Brain microvascular endothelial cell (primary cell): ENCODE measurements at regions not wholly inside any gene's neighbourhood (a gene's known extent, or its start where the extent isn't known, plus 50 kb on each side); places are given as distances from the start of the nearest gene placed in this dataset.

ENCODE experiments used
- DNase-seq: peaks from one replicate; pipeline ENCODE4 v3.0.0-alpha.2; 2020
- H3K27ac ChIP-seq: fragments of 250-450 bp; sonication (Bioruptor Pico); 2 replicates; pipeline ENCODE4 v1.5.1; 2020; ENCODE audit warnings: mild to moderate bottlenecking, moderate library complexity
- H3K27me3 ChIP-seq: fragments of 250-450 bp; sonication (Bioruptor Pico); replicated peaks from 2 replicates; pipeline ENCODE4 v1.5.1; 2020; ENCODE audit warnings: mild to moderate bottlenecking
- H3K36me3 ChIP-seq: fragments of 250-450 bp; sonication (Bioruptor Pico); replicated peaks from 2 replicates; pipeline ENCODE4 v1.5.1; 2020; ENCODE audit warnings: mild to moderate bottlenecking
- H3K4me3 ChIP-seq: 2 replicates; pipeline ENCODE4 v1.5.1; 2011; ENCODE audit warnings: low read depth, mild to moderate bottlenecking, control low read depth, low read length, moderate library complexity
- CTCF ChIP-seq: IDR thresholded peaks from 2 replicates; pipeline ENCODE4 v1.5.1; 2011; ENCODE audit warnings: low read depth, mild to moderate bottlenecking, moderate library complexity, low read length, control low read depth, inconsistent platforms; ENCODE audit errors: missing control alignments
- in situ Hi-C: cut with HindIII; loops from 2 replicates; pipeline ENCODE4 v1.10.0; 2017; ENCODE audit warnings: low sequenced_read_pairs, low pct_ligation_motif_present

- no peak for DNase-seq
- Histone ChIP-seq H3K36me3 (no peaks in the 10 kb centered on the region), H3K27ac (no peak overlapping the region), H3K27me3 (no peaks in the 10 kb centered on the region), H3K4me3 (no peak overlapping the region)
- no peak for TF ChIP-seq CTCF
- in situ Hi-C loops, result no loop called here
Observed at GRCh38 chr2:103292573-103292972, 530.7 kb downstream of the TMEM182 start.

GRCh38 chr2:103293067-103293741 is 531.4 kb downstream of the TMEM182 start:
- no peak overlapping the region for H3K27ac ChIP-seq
- no peak for DNase-seq
- in situ Hi-C loops, result no loop called here
- H3K4me3 ChIP-seq, result no peak overlapping the region
- H3K27me3 ChIP-seq, result no peaks in the 10 kb centered on the region
- no peaks in the 10 kb centered on the region for H3K36me3 ChIP-seq
- TF ChIP-seq CTCF, result no peak

DNA sequence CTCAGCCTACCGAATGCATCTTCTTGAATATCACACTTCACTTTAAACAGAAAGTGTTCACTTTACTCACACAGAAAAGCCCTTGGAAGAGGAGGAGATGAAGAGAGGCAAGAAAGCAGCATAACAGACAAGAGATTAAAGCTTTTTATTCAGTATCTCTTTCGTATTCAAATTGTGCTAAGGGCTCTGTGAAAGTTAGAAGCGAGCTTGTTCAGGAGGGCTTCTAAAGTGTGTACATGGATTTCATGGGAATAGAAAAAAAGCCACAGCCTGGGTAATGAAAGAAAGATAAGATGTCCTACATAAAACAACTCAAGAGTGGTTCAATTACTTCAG is 531.9 kb downstream of the TMEM182 start:
- Histone ChIP-seq H3K36me3 (no peaks in the 10 kb centered on the region), H3K27ac (no peak overlapping the region), H3K4me3 (no peak overlapping the region), H3K27me3 (no peaks in the 10 kb centered on the region)
- in situ Hi-C loops, result no loop called here
- DNase-seq, result no peak
- TF ChIP-seq CTCF, result no peak

DNA sequence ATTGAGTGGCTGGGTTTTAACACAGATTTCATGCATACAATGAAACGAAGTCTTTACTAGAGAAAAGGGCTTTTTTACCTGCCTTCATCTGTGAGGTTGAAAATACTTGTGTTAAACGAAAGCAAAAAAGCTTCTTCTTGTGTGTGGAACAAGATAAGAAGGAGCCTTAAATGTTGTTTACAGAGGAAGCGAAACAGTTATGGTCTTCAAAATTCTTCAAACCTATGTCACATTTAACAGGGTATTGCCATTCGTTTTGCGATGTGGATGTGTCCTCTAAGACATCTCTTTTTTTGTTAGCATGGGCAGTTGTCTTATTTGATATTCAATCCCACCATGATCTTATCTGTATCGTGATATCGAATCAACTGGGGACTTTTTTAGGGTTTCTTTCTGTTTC is 532.6 kb downstream of the TMEM182 start:
- in situ Hi-C loops, result no loop called here
- no peak for TF ChIP-seq CTCF
- Histone ChIP-seq H3K27ac (no peak overlapping the region), H3K27me3 (no peaks in the 10 kb centered on the region), H3K4me3 (no peak overlapping the region), H3K36me3 (no peaks in the 10 kb centered on the region)
- DNase-seq, result no peak

- no peak for TF ChIP-seq CTCF
- Histone ChIP-seq H3K27ac (no peak overlapping the region), H3K36me3 (no peaks in the 10 kb centered on the region), H3K4me3 (no peak overlapping the region), H3K27me3 (no peaks in the 10 kb centered on the region)
- no peak for DNase-seq
- in situ Hi-C loops, result no loop called here
Observed at GRCh38 chr2:103295591-103295990, 533.8 kb downstream of the TMEM182 start.

DNA sequence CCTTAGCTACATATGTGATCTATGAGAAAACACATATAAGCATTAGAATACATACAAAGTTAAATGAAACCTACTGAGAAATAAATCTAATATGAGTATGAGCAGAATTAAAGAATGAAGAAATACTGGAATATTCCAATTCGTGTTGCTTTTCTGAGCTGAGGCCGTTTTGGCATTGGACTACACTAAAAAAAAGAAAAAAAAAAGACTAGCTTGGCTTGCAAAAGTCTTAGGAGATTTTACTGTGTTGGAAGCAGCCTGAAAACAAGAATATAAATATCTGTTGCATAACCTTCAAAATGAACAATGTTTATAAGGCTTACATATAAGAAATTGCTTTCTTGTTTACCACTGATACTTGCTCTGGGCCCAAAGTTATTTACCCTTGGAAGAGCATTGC is 562.8 kb downstream of the TMEM182 start:
- no peak for DNase-seq
- in situ Hi-C loops, result no loop called here
- H3K36me3 ChIP-seq, result no peaks in the 10 kb centered on the region
- no peak for TF ChIP-seq CTCF
- H3K4me3 ChIP-seq, result no peak overlapping the region
- no peak overlapping the region for H3K27ac ChIP-seq
- H3K27me3 ChIP-seq, result no peaks in the 10 kb centered on the region
